ENCODE measurements at regions not wholly inside any gene's neighbourhood (a gene's known extent, or its start where the extent isn't known, plus 50 kb on each side); places are given as distances from the start of the nearest gene placed in this dataset.

GRCh38 chr11:44444770-44445321 lies 120.6 kb upstream of the CD82 start:
- TF ChIP-seq CTCF (conservative IDR thresholded peaks at IDR 0.05) (no peak), EZH2 (IDR thresholded peaks at IDR 0.05; ENCODE audit: low read depth) (no peak)
